Prostate gland (tissue), 2 donors: ENCODE measurements at regions not wholly inside any gene's neighbourhood (a gene's known extent, or its start where the extent isn't known, plus 50 kb on each side); places are given as distances from the start of the nearest gene placed in this dataset.

Source experiments
- DNase-seq: peaks from one replicate; pipeline ENCODE4 v3.0.0-alpha.2; 2019; ENCODE audit warnings: low spot score
- H3K27ac ChIP-seq, 2 donors: fragments of 200-600 bp; sonication (generic); 2 replicates each; pipeline ENCODE4 v1.5.1; 2017 to 2019
- H3K27me3 ChIP-seq: fragments of 200-600 bp; sonication (generic); replicated peaks from 2 replicates; pipeline ENCODE4 v1.5.1; 2019; ENCODE audit not compliant: insufficient read depth
- H3K36me3 ChIP-seq, 2 donors: fragments of 200-600 bp; sonication (generic); 1 replicate in 1 of 2; 2 replicates in 1 of 2; pipeline versions ENCODE4 v1.5.1 to v1.8.1; 2017 to 2019
- H3K4me1 ChIP-seq: fragments of 200-600 bp; sonication (generic); replicated peaks from 2 replicates; pipeline ENCODE4 v1.5.1; 2019
- H3K4me3 ChIP-seq, 2 donors: fragments of 200-600 bp; sonication (generic); 2 replicates each; pipeline ENCODE4 v1.5.1; 2017 to 2019
- H3K9me3 ChIP-seq: fragments of 200-600 bp; sonication (generic); 2 replicates; pipeline ENCODE4 v1.5.1; 2017
- CTCF ChIP-seq, 4 experiments: fragments of 200-600 bp in 2 of 4; fragments of 450-650 bp in 2 of 4; sonication (generic) in 2 of 4; IDR thresholded peaks; 1 replicate in 3 of 4; 2 replicates in 1 of 4; pipeline ENCODE4 v1.5.1; 2016 to 2019; ENCODE audit warnings: antibody characterized with exemption in 4 of 4, mild to moderate bottlenecking in 2 of 4, moderate library complexity in 2 of 4
- POLR2A ChIP-seq: fragments of 450-650 bp; IDR thresholded peaks from one replicate; pipeline ENCODE4 v1.6.1; 2016; ENCODE audit warnings: antibody characterized with exemption, mild to moderate bottlenecking
- POLR2AphosphoS5 ChIP-seq: sonication (generic); formaldehyde crosslinking; IDR thresholded peaks from one replicate; pipeline ENCODE4 v1.6.1; 2017; ENCODE audit warnings: antibody characterized with exemption
- WGBS: methylation state at CpG from one replicate; pipeline ENCODE4 v1.1.5; 2018; 5-methylcytosine and 5-hydroxymethylcytosine counted together
- intact Hi-C: fragments of 100-400 bp; cut with DNase I; formaldehyde crosslinking; loops from one replicate; pipeline ENCODE4 v1.14.2; 2022

GRCh38 chr3:107962946-107963345 lies 127.9 kb downstream of the CD47 start:
- H3K4me1 ChIP-seq, result no peaks in the 10 kb centered on the region
- no peaks in the 10 kb centered on the region for H3K9me3 ChIP-seq
- H3K4me3 ChIP-seq, result no peak overlapping the region
- H3K27me3 ChIP-seq, result no peaks in the 10 kb centered on the region
- no peak for TF ChIP-seq CTCF (IDR thresholded peaks at IDR 0.05)
- TF ChIP-seq POLR2AphosphoS5, result no peak
- no peak for TF ChIP-seq POLR2A
- intact Hi-C loops, result no loop called here
- no peak for DNase-seq
- WGBS, result 71% methylated on average over 3 of the region's 3 CpGs
- H3K27ac ChIP-seq, result no peak overlapping the region
- no peaks in the 10 kb centered on the region for H3K36me3 ChIP-seq

GRCh38 chr3:107962037-107962436 lies 128.8 kb downstream of the CD47 start:
- no peaks in the 10 kb centered on the region for H3K27me3 ChIP-seq
- TF ChIP-seq CTCF (IDR thresholded peaks at IDR 0.05), result no peak
- TF ChIP-seq POLR2AphosphoS5, result no peak
- no peak for TF ChIP-seq POLR2A
- DNase-seq, result no peak
- no peak overlapping the region for H3K4me3 ChIP-seq
- intact Hi-C loops, result no loop called here
- no peaks in the 10 kb centered on the region for H3K36me3 ChIP-seq
- H3K4me1 ChIP-seq, result no peaks in the 10 kb centered on the region
- 95% methylated on average over 4 of the region's 4 CpGs for WGBS
- no peaks in the 10 kb centered on the region for H3K9me3 ChIP-seq
- H3K27ac ChIP-seq, result no peak overlapping the region

GRCh38 chr3:107959550-107960154 lies 131.2 kb downstream of the CD47 start:
- Histone ChIP-seq H3K4me3 (no peak overlapping the region), H3K4me1 (no peaks in the 10 kb centered on the region), H3K27ac (no peak overlapping the region), H3K27me3 (no peaks in the 10 kb centered on the region), H3K36me3 (no peaks in the 10 kb centered on the region), H3K9me3 (no peaks in the 10 kb centered on the region)
- intact Hi-C loops, result no loop called here
- TF ChIP-seq POLR2AphosphoS5 (no peak), POLR2A (no peak), CTCF (IDR thresholded peaks at IDR 0.05) (no peak)
- WGBS, result 94% methylated on average over 2 of the region's 2 CpGs
- no peak for DNase-seq

- no peaks in the 10 kb centered on the region for H3K36me3 ChIP-seq
- H3K4me1 ChIP-seq, result no peaks in the 10 kb centered on the region
- H3K27ac ChIP-seq, result peak overlapping the region in 1 of 2 donors; percentile 42
- 100% methylated on average over 1 of the region's 1 CpG for WGBS
- TF ChIP-seq POLR2AphosphoS5 (no peak), CTCF (IDR thresholded peaks at IDR 0.05) (no peak), POLR2A (no peak)
- DNase-seq, result no peak
- H3K4me3 ChIP-seq, result no peak overlapping the region
- no peaks in the 10 kb centered on the region for H3K27me3 ChIP-seq
- intact Hi-C loops, result no loop called here
- H3K9me3 ChIP-seq, result no peaks in the 10 kb centered on the region
Measured at GRCh38 chr3:107958146-107958545, 132.7 kb downstream of the CD47 start.
